GM21723 (cell line): ENCODE measurements at regions not wholly inside any gene's neighbourhood (a gene's known extent, or its start where the extent isn't known, plus 50 kb on each side); places are given as distances from the start of the nearest gene placed in this dataset.

Source experiments
- ATAC-seq: cut with Tn5 transposase; IDR thresholded peaks from one replicate; pipeline ENCODE4 v1.9.1; 2021; ENCODE audit warnings: mild to moderate bottlenecking, moderate library complexity; ENCODE audit not compliant: unreplicated experiment

GRCh38 chr6:83792846-83793245 lies 60.3 kb upstream of the RIPPLY2 start:
- ATAC-seq = no peak

- ATAC-seq = no peak
Observed at GRCh38 chr6:83781506-83781905, 71.7 kb upstream of the RIPPLY2 start.

- peak; percentile 59 for ATAC-seq
Observed at GRCh38 chr6:83770910-83771309, 62.0 kb upstream of the SNAP91 start.

GRCh38 chr6:83769413-83769812 lies 60.5 kb upstream of the SNAP91 start:
- ATAC-seq = no peak

GRCh38 chr6:83767033-83767432 lies 58.1 kb upstream of the SNAP91 start:
- ATAC-seq = no peak
